HCT116 (cell line): ENCODE measurements at regions not wholly inside any gene's neighbourhood (a gene's known extent, or its start where the extent isn't known, plus 50 kb on each side); places are given as distances from the start of the nearest gene placed in this dataset.

ENCODE experiments used
- ATAC-seq: fragments of 200-7000 bp; cut with Tn5 transposase; 2 replicates; pipeline ENCODE4 v1.9.1; 2020; ENCODE audit warnings: mild to moderate bottlenecking, moderate library complexity
- BruUV-seq: library from RNA; stranded (reverse); fragments of 400-500 nt; replicated peaks from 2 replicates; lab custom pipeline; 2021; lab: Mats Ljungman, UMichigan
- CTCF ChIA-PET: fragments of 300-600 bp; sonication (Branson Sonifier 250); formaldehyde crosslinking; loops from one replicate; lab custom pipeline; 2021; ENCODE audit warnings: antibody characterized with exemption; lab: Charles Lee
- POLR2A ChIA-PET: fragments of 300-600, 350-600 bp; sonication (Branson Sonifier 250); formaldehyde crosslinking; loops from one replicate; lab custom pipeline; 2021; ENCODE audit warnings: antibody characterized with exemption; lab: Charles Lee
- RAD21 ChIA-PET, 2 experiments: fragments of 300-600 bp; sonication (Branson Sonifier 250); formaldehyde crosslinking; loops; one replicate each; lab custom pipeline; 2023; ENCODE audit warnings: low total read pairs in 2 of 2; ENCODE audit not compliant: uncharacterized antibody in 2 of 2, unreplicated experiment in 2 of 2, low non-redundant PET in 1 of 2; lab: Charles Lee
- DNase-seq: peaks from one replicate; pipeline ENCODE4 v3.0.0-alpha.2; 2010; ENCODE audit warnings: low read depth, low spot score
- H2AFZ ChIP-seq: fragments of 200-600 bp; shearing (Covaris generic), sonication (generic); 2 replicates; pipeline ENCODE4 v1.6.1; 2017; ENCODE audit warnings: low read depth, mixed run types, mixed read lengths, antibody characterized with exemption, low read length; ENCODE audit not compliant: poor library complexity, severe bottlenecking
- H3K27ac ChIP-seq: 2 replicates; pipeline ENCODE4 v1.5.1; 2012; ENCODE audit warnings: low read depth, low read length
- H3K27me3 ChIP-seq: fragments of 200-600 bp; sonication (generic); 2 replicates; pipeline ENCODE4 v1.6.1; 2016; ENCODE audit warnings: mixed run types, low read length, mixed read lengths; ENCODE audit not compliant: insufficient read depth
- H3K36me3 ChIP-seq, 2 experiments: fragments of 200-500 bp in 1 of 2; fragments of 200-600 bp in 1 of 2; sonication (Bioruptor generic) in 1 of 2; sonication (generic) in 1 of 2; 2 replicates each; pipeline versions ENCODE4 v1.5.1 to v1.6.1; 2014 to 2016; ENCODE audit warnings: low read length in 2 of 2, inconsistent platforms in 1 of 2, mixed read lengths in 1 of 2, mixed run types in 1 of 2; ENCODE audit not compliant: insufficient read depth in 2 of 2, control insufficient read depth in 1 of 2
- H3K4me1 ChIP-seq, 2 experiments: fragments of 200-600 bp in 1 of 2; sonication (generic) in 1 of 2; 2 replicates each; pipeline versions ENCODE4 v1.5.1 to v1.6.1; 2012 to 2017; ENCODE audit warnings: low read length in 2 of 2, inconsistent platforms in 1 of 2, mild to moderate bottlenecking in 1 of 2, mixed read lengths in 1 of 2, mixed run types in 1 of 2, moderate library complexity in 1 of 2; ENCODE audit not compliant: insufficient read depth in 2 of 2, control insufficient read depth in 1 of 2
- H3K4me2 ChIP-seq: fragments of 200-600 bp; sonication (generic); 2 replicates; pipeline ENCODE4 v1.6.1; 2017; ENCODE audit warnings: mixed run types, low read length, mixed read lengths
- H3K4me3 ChIP-seq, 2 experiments: fragments of 200-600 bp in 1 of 2; sonication (generic) in 1 of 2; replicated peaks in 1 of 2; 2 replicates each; pipeline ENCODE4 v1.5.1; 2011 to 2016; ENCODE audit warnings: low read length in 2 of 2, control low read depth in 1 of 2, low read depth in 1 of 2, mild to moderate bottlenecking in 1 of 2, mixed read lengths in 1 of 2, mixed run types in 1 of 2
- H3K79me2 ChIP-seq: fragments of 200-600 bp; sonication (generic); 2 replicates; pipeline ENCODE4 v1.6.1; 2017; ENCODE audit warnings: mild to moderate bottlenecking, mixed run types, low read length, moderate library complexity, mixed read lengths; ENCODE audit not compliant: insufficient read depth
- H3K9ac ChIP-seq: fragments of 200-600 bp; sonication (generic); 2 replicates; pipeline ENCODE4 v1.6.1; 2016; ENCODE audit warnings: low read length, mixed read lengths
- H3K9me2 ChIP-seq: fragments of 200-600 bp; sonication (generic), shearing (Covaris generic); 2 replicates; pipeline ENCODE4 v1.6.1; 2017; ENCODE audit warnings: mixed run types, mild to moderate bottlenecking, moderate library complexity; ENCODE audit not compliant: insufficient read depth
- H3K9me3 ChIP-seq, 2 experiments: fragments of 200-500 bp in 1 of 2; fragments of 200-600 bp in 1 of 2; sonication (Bioruptor generic) in 1 of 2; sonication (generic) in 1 of 2; 2 replicates each; pipeline ENCODE4 v1.6.1; 2014 to 2017; ENCODE audit warnings: low read length in 2 of 2, mixed read lengths in 2 of 2, inconsistent platforms in 1 of 2, low read depth in 1 of 2, mild to moderate bottlenecking in 1 of 2, mixed run types in 1 of 2, moderate library complexity in 1 of 2; ENCODE audit not compliant: control insufficient read depth in 1 of 2, insufficient read depth in 1 of 2
- H4K20me1 ChIP-seq: fragments of 200-600 bp; sonication (generic), shearing (Covaris generic); 2 replicates; pipeline ENCODE4 v1.6.1; 2017; ENCODE audit warnings: mixed run types, mild to moderate bottlenecking, moderate library complexity; ENCODE audit not compliant: insufficient read depth
- CEBPB ChIP-seq: IDR thresholded peaks from 2 replicates; pipeline ENCODE4 v1.6.1; 2012; ENCODE audit warnings: low read depth
- CTCF ChIP-seq, 3 experiments: fragments of 200-600 bp in 1 of 3; sonication (generic) in 1 of 3; IDR thresholded peaks in 2 of 3; conservative IDR thresholded peaks in 1 of 3; 2 replicates each; pipeline ENCODE4 v1.5.1; 2012 to 2017; ENCODE audit warnings: low read depth in 2 of 3, low read length in 2 of 3, antibody characterized with exemption in 1 of 3, borderline replicate concordance in 1 of 3, control low read depth in 1 of 3, mild to moderate bottlenecking in 1 of 3, mixed read lengths in 1 of 3, mixed run types in 1 of 3, moderate library complexity in 1 of 3; ENCODE audit not compliant: insufficient read depth in 1 of 3
- EZH2 ChIP-seq: fragments of 200-600 bp; sonication (generic); IDR thresholded peaks from 2 replicates; pipeline ENCODE4 v1.6.1; 2017; ENCODE audit warnings: antibody characterized with exemption, mixed run types
- FOSL1 ChIP-seq: IDR thresholded peaks from 2 replicates; pipeline ENCODE4 v1.6.1; 2012; ENCODE audit warnings: low read depth
- MAX ChIP-seq: IDR thresholded peaks from 2 replicates; pipeline ENCODE4 v1.6.1; 2012
- POLR2AphosphoS5 ChIP-seq: IDR thresholded peaks from 2 replicates; pipeline ENCODE4 v1.6.1; 2011; ENCODE audit warnings: mild to moderate bottlenecking, low read depth, low read length, moderate library complexity
- RAD21 ChIP-seq: IDR thresholded peaks from 2 replicates; pipeline ENCODE4 v1.6.1; 2012; ENCODE audit warnings: low read depth, mild to moderate bottlenecking
- SIN3A ChIP-seq: IDR thresholded peaks from 2 replicates; pipeline ENCODE4 v1.6.1; 2012; ENCODE audit warnings: low read depth
- SP1 ChIP-seq: IDR thresholded peaks from 2 replicates; pipeline ENCODE4 v1.6.1; 2012; ENCODE audit warnings: low read depth
- SRF ChIP-seq: IDR thresholded peaks from 2 replicates; pipeline ENCODE4 v1.6.1; 2012; ENCODE audit warnings: low read depth
- YY1 ChIP-seq: IDR thresholded peaks from 2 replicates; pipeline ENCODE4 v1.6.1; 2011; ENCODE audit warnings: low read length, low read depth, moderate library complexity, mild to moderate bottlenecking; ENCODE audit not compliant: insufficient replicate concordance; ENCODE audit errors: extremely low read depth
- ZFX ChIP-seq: fragments of 450-650 bp; IDR thresholded peaks from 2 replicates; pipeline ENCODE4 v1.6.1; 2017
- ZNF274 ChIP-seq: fragments of 200-500 bp; sonication (Bioruptor generic); IDR thresholded peaks from 2 replicates; pipeline ENCODE4 v1.6.1; 2014; ENCODE audit warnings: mild to moderate bottlenecking, low read depth, low read length, inconsistent platforms
- intact Hi-C: fragments of 100-400 bp; cut with micrococcal nuclease; formaldehyde crosslinking; loops from 2 replicates; pipeline ENCODE4 v1.10.0; 2022
- TF ChIP-seq, protein P1 (sequence below): IDR thresholded peaks from 2 replicates; pipeline ENCODE4 v1.6.1; 2012; ENCODE audit warnings: low read depth
- TF ChIP-seq, protein P2 (sequence below): IDR thresholded peaks from 2 replicates; pipeline ENCODE4 v1.6.1; 2011; ENCODE audit warnings: mild to moderate bottlenecking, low read length, moderate library complexity; ENCODE audit not compliant: insufficient replicate concordance; ENCODE audit errors: extremely low read depth

DNA sequence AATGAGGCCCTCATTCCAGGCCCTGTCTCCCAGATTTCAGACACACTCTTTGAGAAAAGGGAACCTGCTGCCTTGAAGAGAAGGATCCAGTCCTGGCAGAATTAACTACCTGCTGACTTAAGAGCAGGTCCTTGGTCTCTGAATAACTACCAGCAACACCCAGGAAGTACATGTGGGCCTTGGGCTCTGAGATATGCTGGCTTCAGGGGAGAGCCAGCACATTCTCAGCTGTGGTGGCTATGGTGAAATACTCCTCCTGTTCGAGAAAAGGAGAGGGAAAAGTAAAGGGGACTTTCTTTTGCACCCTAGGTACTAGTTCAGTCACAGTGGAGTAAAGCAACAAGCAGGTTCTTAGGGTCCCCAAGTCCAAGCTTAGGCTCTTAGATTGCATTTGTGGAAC lies 120.0 kb downstream of the HMHB1 start:
- H3K9me2 ChIP-seq: no peaks in the 10 kb centered on the region
- ATAC-seq (no peak), DNase-seq (no peak)
- H4K20me1 ChIP-seq: no peaks in the 10 kb centered on the region
- RAD21 ChIA-PET: no interaction called here
- no peaks in the 10 kb centered on the region for H3K27me3 ChIP-seq
- no peaks in the 10 kb centered on the region for H3K9me3 ChIP-seq
- no peaks in the 10 kb centered on the region for H3K79me2 ChIP-seq
- no peak overlapping the region for H3K4me2 ChIP-seq
- intact Hi-C loops: no loop called here
- H3K36me3 ChIP-seq: no peaks in the 10 kb centered on the region
- no peak overlapping the region for H3K27ac ChIP-seq
- no peak for TF ChIP-seq EZH2
- TF ChIP-seq CEBPB: no peak
- no peak for TF ChIP-seq YY1
- no peak for TF ChIP-seq SP1
- TF ChIP-seq, protein P1, sequence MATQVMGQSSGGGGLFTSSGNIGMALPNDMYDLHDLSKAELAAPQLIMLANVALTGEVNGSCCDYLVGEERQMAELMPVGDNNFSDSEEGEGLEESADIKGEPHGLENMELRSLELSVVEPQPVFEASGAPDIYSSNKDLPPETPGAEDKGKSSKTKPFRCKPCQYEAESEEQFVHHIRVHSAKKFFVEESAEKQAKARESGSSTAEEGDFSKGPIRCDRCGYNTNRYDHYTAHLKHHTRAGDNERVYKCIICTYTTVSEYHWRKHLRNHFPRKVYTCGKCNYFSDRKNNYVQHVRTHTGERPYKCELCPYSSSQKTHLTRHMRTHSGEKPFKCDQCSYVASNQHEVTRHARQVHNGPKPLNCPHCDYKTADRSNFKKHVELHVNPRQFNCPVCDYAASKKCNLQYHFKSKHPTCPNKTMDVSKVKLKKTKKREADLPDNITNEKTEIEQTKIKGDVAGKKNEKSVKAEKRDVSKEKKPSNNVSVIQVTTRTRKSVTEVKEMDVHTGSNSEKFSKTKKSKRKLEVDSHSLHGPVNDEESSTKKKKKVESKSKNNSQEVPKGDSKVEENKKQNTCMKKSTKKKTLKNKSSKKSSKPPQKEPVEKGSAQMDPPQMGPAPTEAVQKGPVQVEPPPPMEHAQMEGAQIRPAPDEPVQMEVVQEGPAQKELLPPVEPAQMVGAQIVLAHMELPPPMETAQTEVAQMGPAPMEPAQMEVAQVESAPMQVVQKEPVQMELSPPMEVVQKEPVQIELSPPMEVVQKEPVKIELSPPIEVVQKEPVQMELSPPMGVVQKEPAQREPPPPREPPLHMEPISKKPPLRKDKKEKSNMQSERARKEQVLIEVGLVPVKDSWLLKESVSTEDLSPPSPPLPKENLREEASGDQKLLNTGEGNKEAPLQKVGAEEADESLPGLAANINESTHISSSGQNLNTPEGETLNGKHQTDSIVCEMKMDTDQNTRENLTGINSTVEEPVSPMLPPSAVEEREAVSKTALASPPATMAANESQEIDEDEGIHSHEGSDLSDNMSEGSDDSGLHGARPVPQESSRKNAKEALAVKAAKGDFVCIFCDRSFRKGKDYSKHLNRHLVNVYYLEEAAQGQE: no peak
- no peak for TF ChIP-seq ZNF274
- TF ChIP-seq SIN3A: no peak
- TF ChIP-seq, protein P2, sequence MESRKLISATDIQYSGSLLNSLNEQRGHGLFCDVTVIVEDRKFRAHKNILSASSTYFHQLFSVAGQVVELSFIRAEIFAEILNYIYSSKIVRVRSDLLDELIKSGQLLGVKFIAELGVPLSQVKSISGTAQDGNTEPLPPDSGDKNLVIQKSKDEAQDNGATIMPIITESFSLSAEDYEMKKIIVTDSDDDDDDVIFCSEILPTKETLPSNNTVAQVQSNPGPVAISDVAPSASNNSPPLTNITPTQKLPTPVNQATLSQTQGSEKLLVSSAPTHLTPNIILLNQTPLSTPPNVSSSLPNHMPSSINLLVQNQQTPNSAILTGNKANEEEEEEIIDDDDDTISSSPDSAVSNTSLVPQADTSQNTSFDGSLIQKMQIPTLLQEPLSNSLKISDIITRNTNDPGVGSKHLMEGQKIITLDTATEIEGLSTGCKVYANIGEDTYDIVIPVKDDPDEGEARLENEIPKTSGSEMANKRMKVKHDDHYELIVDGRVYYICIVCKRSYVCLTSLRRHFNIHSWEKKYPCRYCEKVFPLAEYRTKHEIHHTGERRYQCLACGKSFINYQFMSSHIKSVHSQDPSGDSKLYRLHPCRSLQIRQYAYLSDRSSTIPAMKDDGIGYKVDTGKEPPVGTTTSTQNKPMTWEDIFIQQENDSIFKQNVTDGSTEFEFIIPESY: no peak
- no peak for TF ChIP-seq ZFX
- TF ChIP-seq SRF: no peak
- TF ChIP-seq MAX: no peak
- TF ChIP-seq CTCF (IDR thresholded peaks at IDR 0.05 in 2 of 3, conservative IDR thresholded peaks at IDR 0.05 in 1 of 3; ENCODE audit: borderline replicate concordance in 1 of 3, insufficient read depth in 1 of 3, low read depth in 2 of 3, low read length in 2 of 3): no peak
- TF ChIP-seq FOSL1: no peak
- no peak for TF ChIP-seq RAD21
- no peak for TF ChIP-seq POLR2AphosphoS5
- TF ChIP-seq, all 23 proteins: peak for 0
- no peak overlapping the region for H3K4me3 ChIP-seq
- no peak overlapping the region for H3K9ac ChIP-seq
- ChIA-PET POLR2A (no interaction called here), CTCF (no interaction called here)
- no TSS peak for BruUV-seq
- H2AFZ ChIP-seq: no peak overlapping the region
- peaks cover 0 to 10% of the 10 kb centered on the region in 2 experiments; a peak in 2 of 4 replicates for H3K4me1 ChIP-seq
